GM23338 (cell line): ENCODE measurements at regions not wholly inside any gene's neighbourhood (a gene's known extent, or its start where the extent isn't known, plus 50 kb on each side); places are given as distances from the start of the nearest gene placed in this dataset.

Experiments used
- ATAC-seq: fragments of 200-7000 bp; cut with Tn5 transposase; 3 replicates; pipeline ENCODE4 v1.9.1; 2020
- DNase-seq: peaks from one replicate; pipeline ENCODE4 v3.0.0-alpha.2; 2015; ENCODE audit warnings: low spot score
- H2AFZ ChIP-seq: fragments of 200-600 bp; sonication (generic); 2 replicates; pipeline ENCODE4 v1.8.0; 2016; ENCODE audit warnings: antibody characterized with exemption, mild to moderate bottlenecking, moderate library complexity
- H3F3A ChIP-seq: fragments of 200-600 bp; sonication (generic); replicated peaks from 2 replicates; pipeline ENCODE4 v1.8.0; 2017; ENCODE audit warnings: antibody characterized with exemption, mixed run types, low read depth
- H3K27ac ChIP-seq: fragments of 200-600 bp; sonication (generic); 2 replicates; pipeline ENCODE4 v1.6.1; 2016; ENCODE audit warnings: low read depth
- H3K27me3 ChIP-seq: fragments of 200-600 bp; sonication (generic); 2 replicates; pipeline ENCODE4 v1.8.0; 2016; ENCODE audit warnings: mild to moderate bottlenecking, mixed run types, moderate library complexity; ENCODE audit not compliant: insufficient read depth
- H3K36me3 ChIP-seq: fragments of 200-600 bp; sonication (generic); 2 replicates; pipeline ENCODE4 v1.8.0; 2016; ENCODE audit warnings: mild to moderate bottlenecking; ENCODE audit not compliant: insufficient read depth
- H3K4me1 ChIP-seq: fragments of 200-600 bp; sonication (generic); 2 replicates; pipeline ENCODE4 v1.8.0; 2016; ENCODE audit warnings: mild to moderate bottlenecking, moderate library complexity; ENCODE audit not compliant: insufficient read depth
- H3K4me2 ChIP-seq: fragments of 200-600 bp; sonication (generic); 2 replicates; pipeline ENCODE4 v1.7.1; 2017; ENCODE audit warnings: mixed run types
- H3K4me3 ChIP-seq: fragments of 200-600 bp; sonication (generic); 2 replicates; pipeline ENCODE4 v1.6.1; 2016; ENCODE audit warnings: mixed run types
- H3K79me2 ChIP-seq: fragments of 200-600 bp; sonication (generic); replicated peaks from 2 replicates; pipeline ENCODE4 v1.8.0; 2017; ENCODE audit warnings: mild to moderate bottlenecking; ENCODE audit not compliant: insufficient read depth
- H3K9me2 ChIP-seq: fragments of 200-600 bp; sonication (generic); 2 replicates; pipeline ENCODE4 v1.8.0; 2017; ENCODE audit not compliant: insufficient read depth
- H4K20me1 ChIP-seq: fragments of 200-600 bp; sonication (generic); replicated peaks from 2 replicates; pipeline ENCODE4 v1.8.0; 2017; ENCODE audit warnings: mild to moderate bottlenecking; ENCODE audit not compliant: insufficient read depth
- H3K27ac Mint-ChIP-seq: 2 replicates; pipeline ENCODE4 v1.8.0; 2020; ENCODE audit warnings: inconsistent platforms, mild to moderate bottlenecking, moderate library complexity, mixed read lengths
- H3K27me3 Mint-ChIP-seq: 3 replicates; pipeline ENCODE4 v1.8.0; 2022; ENCODE audit warnings: low read depth, mild to moderate bottlenecking, moderate library complexity, mixed read lengths, inconsistent platforms; ENCODE audit not compliant: insufficient read depth, poor library complexity
- H3K36me3 Mint-ChIP-seq: 3 replicates; pipeline ENCODE4 v1.8.0; 2021; ENCODE audit warnings: low read depth, mild to moderate bottlenecking, inconsistent platforms, moderate library complexity, mixed read lengths
- H3K4me1 Mint-ChIP-seq: 3 replicates; pipeline ENCODE4 v1.8.0; 2020; ENCODE audit warnings: mild to moderate bottlenecking, inconsistent platforms, mixed read lengths
- H3K4me3 Mint-ChIP-seq: 3 replicates; pipeline ENCODE4 v1.8.0; 2021; ENCODE audit warnings: moderate library complexity, mild to moderate bottlenecking, inconsistent platforms, mixed read lengths
- H3K9me3 Mint-ChIP-seq: 3 replicates; pipeline ENCODE4 v1.8.0; 2020; ENCODE audit warnings: moderate library complexity, mild to moderate bottlenecking, inconsistent platforms, mixed read lengths
- CREB1 ChIP-seq: fragments of 250-450 bp; sonication (Bioruptor Pico); IDR thresholded peaks from 2 replicates; pipeline ENCODE4 v1.5.0; 2020; ENCODE audit warnings: low read depth, mild to moderate bottlenecking, moderate library complexity
- EZH2 ChIP-seq: fragments of 200-600 bp; sonication (generic); IDR thresholded peaks from one replicate; pipeline ENCODE4 v1.8.0; 2017; ENCODE audit warnings: antibody characterized with exemption, mild to moderate bottlenecking, low read depth; ENCODE audit not compliant: unreplicated experiment
- EZH2phosphoT487 ChIP-seq: fragments of 200-600 bp; sonication (generic); IDR thresholded peaks from one replicate; pipeline ENCODE4 v1.8.1; 2018; ENCODE audit warnings: antibody characterized with exemption; ENCODE audit not compliant: unreplicated experiment
- JUNB ChIP-seq: IDR thresholded peaks from one replicate; pipeline ENCODE4 v1.6.1; 2016; ENCODE audit warnings: antibody characterized with exemption; ENCODE audit not compliant: unreplicated experiment
- NANOG ChIP-seq: IDR thresholded peaks from 2 replicates; pipeline ENCODE4 v1.6.1; 2016; ENCODE audit warnings: antibody characterized with exemption, borderline replicate concordance
- POLR2AphosphoS5 ChIP-seq: IDR thresholded peaks from 2 replicates; pipeline ENCODE4 v1.6.1; 2016; ENCODE audit warnings: antibody characterized with exemption, low read depth
- STAT1 ChIP-seq: IDR thresholded peaks from one replicate; pipeline ENCODE4 v1.6.1; 2016; ENCODE audit warnings: antibody characterized with exemption; ENCODE audit not compliant: unreplicated experiment
- ZNF114 ChIP-seq: fragments of 250-450 bp; sonication (Bioruptor Pico); IDR thresholded peaks from 2 replicates; pipeline ENCODE4 v1.5.0; 2020; ENCODE audit warnings: mild to moderate bottlenecking, moderate library complexity
- ZNF331 ChIP-seq: fragments of 250-450 bp; sonication (Bioruptor Pico); IDR thresholded peaks from 2 replicates; pipeline ENCODE4 v1.5.0; 2020; ENCODE audit warnings: low read depth, mild to moderate bottlenecking, moderate library complexity
- TF ChIP-seq, protein P1 (sequence below): IDR thresholded peaks from one replicate; pipeline ENCODE4 v1.6.1; 2018; ENCODE audit warnings: antibody characterized with exemption; ENCODE audit not compliant: unreplicated experiment
- TF ChIP-seq, protein P2 (sequence below): IDR thresholded peaks from 2 replicates; pipeline ENCODE4 v1.6.1; 2016; ENCODE audit warnings: antibody characterized with exemption
- TF ChIP-seq, protein P3 (sequence below), 2 experiments: fragments of 200-600 bp in 1 of 2; sonication (generic) in 1 of 2; conservative IDR thresholded peaks; 2 replicates each; pipeline versions ENCODE4 v1.5.1 to v1.6.1; 2016 to 2017; ENCODE audit warnings: antibody characterized with exemption in 2 of 2, low read depth in 2 of 2, mild to moderate bottlenecking in 2 of 2, moderate library complexity in 1 of 2

DNA sequence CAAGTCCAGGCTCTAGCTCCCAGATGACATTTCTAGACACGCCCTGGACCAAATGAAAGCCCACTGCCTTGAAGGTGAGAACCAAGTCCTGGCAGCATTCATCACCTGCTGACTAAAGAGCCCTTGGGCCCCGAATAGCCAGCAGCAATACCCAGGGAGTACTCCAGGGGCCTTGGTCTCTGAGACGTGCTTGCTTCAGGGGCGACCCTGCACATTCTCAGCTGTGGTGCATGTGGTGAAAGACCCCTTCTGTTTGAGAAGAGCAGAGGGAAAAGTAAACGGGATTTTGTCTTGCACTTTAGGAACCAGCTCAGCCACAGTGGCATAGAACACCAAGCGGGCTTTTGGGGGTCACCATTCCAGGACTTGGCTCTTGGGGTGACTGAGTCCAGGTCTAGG, 260.5 kb upstream of the MYT1L start:
- Histone ChIP-seq H3K79me2 (no peaks in the 10 kb centered on the region), H3K36me3 (no peaks in the 10 kb centered on the region), H3K9me2 (peaks cover 5% of the 10 kb centered on the region; the same call in 1 of the 2 replicates), H3K27ac (no peak overlapping the region), H3F3A (no peaks in the 10 kb centered on the region), H3K4me3 (no peak overlapping the region), H3K4me2 (no peak overlapping the region), H3K4me1 (no peaks in the 10 kb centered on the region), H3K27me3 (no peaks in the 10 kb centered on the region), H2AFZ (no peak overlapping the region; the same call in 1 of the 2 replicates), H4K20me1 (no peaks in the 10 kb centered on the region)
- TF ChIP-seq CREB1: no peak
- no peak for TF ChIP-seq JUNB
- TF ChIP-seq NANOG: no peak
- TF ChIP-seq, protein P1, sequence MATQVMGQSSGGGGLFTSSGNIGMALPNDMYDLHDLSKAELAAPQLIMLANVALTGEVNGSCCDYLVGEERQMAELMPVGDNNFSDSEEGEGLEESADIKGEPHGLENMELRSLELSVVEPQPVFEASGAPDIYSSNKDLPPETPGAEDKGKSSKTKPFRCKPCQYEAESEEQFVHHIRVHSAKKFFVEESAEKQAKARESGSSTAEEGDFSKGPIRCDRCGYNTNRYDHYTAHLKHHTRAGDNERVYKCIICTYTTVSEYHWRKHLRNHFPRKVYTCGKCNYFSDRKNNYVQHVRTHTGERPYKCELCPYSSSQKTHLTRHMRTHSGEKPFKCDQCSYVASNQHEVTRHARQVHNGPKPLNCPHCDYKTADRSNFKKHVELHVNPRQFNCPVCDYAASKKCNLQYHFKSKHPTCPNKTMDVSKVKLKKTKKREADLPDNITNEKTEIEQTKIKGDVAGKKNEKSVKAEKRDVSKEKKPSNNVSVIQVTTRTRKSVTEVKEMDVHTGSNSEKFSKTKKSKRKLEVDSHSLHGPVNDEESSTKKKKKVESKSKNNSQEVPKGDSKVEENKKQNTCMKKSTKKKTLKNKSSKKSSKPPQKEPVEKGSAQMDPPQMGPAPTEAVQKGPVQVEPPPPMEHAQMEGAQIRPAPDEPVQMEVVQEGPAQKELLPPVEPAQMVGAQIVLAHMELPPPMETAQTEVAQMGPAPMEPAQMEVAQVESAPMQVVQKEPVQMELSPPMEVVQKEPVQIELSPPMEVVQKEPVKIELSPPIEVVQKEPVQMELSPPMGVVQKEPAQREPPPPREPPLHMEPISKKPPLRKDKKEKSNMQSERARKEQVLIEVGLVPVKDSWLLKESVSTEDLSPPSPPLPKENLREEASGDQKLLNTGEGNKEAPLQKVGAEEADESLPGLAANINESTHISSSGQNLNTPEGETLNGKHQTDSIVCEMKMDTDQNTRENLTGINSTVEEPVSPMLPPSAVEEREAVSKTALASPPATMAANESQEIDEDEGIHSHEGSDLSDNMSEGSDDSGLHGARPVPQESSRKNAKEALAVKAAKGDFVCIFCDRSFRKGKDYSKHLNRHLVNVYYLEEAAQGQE: no peak
- TF ChIP-seq EZH2: no peak
- TF ChIP-seq, protein P2, sequence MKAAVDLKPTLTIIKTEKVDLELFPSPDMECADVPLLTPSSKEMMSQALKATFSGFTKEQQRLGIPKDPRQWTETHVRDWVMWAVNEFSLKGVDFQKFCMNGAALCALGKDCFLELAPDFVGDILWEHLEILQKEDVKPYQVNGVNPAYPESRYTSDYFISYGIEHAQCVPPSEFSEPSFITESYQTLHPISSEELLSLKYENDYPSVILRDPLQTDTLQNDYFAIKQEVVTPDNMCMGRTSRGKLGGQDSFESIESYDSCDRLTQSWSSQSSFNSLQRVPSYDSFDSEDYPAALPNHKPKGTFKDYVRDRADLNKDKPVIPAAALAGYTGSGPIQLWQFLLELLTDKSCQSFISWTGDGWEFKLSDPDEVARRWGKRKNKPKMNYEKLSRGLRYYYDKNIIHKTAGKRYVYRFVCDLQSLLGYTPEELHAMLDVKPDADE: no peak
- no peak for TF ChIP-seq POLR2AphosphoS5
- TF ChIP-seq ZNF114: no peak
- no peak for TF ChIP-seq STAT1
- no peak for TF ChIP-seq EZH2phosphoT487
- no peak for TF ChIP-seq ZNF331 (CRISPR knock-in tag)
- TF ChIP-seq, protein P3, sequence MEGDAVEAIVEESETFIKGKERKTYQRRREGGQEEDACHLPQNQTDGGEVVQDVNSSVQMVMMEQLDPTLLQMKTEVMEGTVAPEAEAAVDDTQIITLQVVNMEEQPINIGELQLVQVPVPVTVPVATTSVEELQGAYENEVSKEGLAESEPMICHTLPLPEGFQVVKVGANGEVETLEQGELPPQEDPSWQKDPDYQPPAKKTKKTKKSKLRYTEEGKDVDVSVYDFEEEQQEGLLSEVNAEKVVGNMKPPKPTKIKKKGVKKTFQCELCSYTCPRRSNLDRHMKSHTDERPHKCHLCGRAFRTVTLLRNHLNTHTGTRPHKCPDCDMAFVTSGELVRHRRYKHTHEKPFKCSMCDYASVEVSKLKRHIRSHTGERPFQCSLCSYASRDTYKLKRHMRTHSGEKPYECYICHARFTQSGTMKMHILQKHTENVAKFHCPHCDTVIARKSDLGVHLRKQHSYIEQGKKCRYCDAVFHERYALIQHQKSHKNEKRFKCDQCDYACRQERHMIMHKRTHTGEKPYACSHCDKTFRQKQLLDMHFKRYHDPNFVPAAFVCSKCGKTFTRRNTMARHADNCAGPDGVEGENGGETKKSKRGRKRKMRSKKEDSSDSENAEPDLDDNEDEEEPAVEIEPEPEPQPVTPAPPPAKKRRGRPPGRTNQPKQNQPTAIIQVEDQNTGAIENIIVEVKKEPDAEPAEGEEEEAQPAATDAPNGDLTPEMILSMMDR (conservative IDR thresholded peaks at IDR 0.05; ENCODE audit: low read depth in 2 of 2): no peak
- Mint-ChIP-seq H3K4me1 (peaks cover 6% of the 10 kb centered on the region; the same call in 2 of the 3 replicates), H3K4me3 (no peak overlapping the region), H3K36me3 (no peaks in the 10 kb centered on the region), H3K9me3 (peaks cover 5% of the 10 kb centered on the region; the same call in 2 of the 3 replicates), H3K27me3 (peaks cover 2% of the 10 kb centered on the region), H3K27ac (no peak overlapping the region)
- ATAC-seq (no peak; the same call in 2 of the 3 replicates), DNase-seq (no peak)
